GM21576 (cell line): ENCODE measurements at regions not wholly inside any gene's neighbourhood (a gene's known extent, or its start where the extent isn't known, plus 50 kb on each side); places are given as distances from the start of the nearest gene placed in this dataset.
"Not testable (repeated sequence)": the region's sequence is repeated elsewhere in the genome, so short reads cannot be mapped to it uniquely, and the experiment has no call there.

Experiments
- ATAC-seq: cut with Tn5 transposase; IDR thresholded peaks from one replicate; pipeline ENCODE4 v1.9.1; 2021; ENCODE audit warnings: mild to moderate bottlenecking, moderate library complexity; ENCODE audit not compliant: unreplicated experiment

DNA sequence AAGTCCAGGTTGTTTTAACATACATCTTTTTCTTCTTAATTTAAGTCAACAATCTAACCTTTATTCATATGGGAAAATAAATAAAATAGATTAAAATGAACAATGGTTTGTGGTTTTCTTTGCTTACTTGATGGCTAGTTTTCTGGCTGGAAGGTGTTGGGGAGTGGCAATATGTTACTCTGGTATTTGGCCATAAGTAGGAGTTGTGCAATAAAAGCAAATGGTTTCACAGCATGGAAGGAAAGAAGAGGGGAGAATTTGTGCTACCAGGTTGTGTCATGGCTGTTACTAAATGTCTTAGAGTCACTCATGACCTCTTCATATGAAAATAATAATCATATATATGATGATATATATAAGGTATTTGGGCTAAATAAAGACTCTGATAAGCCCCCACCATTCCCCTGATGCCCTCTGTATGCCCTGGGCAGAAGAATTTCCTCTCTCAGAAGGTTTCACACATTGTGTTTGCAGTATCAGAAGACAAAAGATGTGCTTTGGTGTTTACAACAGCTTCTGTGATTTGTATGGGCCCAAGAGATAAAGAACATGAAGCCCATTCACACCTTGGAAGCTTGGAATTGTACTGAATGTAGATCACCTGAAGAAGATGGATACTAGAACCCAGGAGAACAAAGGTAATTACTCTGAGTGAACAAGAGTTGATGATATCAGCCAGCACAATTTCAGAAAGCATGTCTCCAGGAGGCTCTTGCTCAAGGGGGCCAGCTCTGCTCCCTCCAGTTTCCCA lies 160.9 kb downstream of the ALG10B start:
- ATAC-seq: no peak

DNA sequence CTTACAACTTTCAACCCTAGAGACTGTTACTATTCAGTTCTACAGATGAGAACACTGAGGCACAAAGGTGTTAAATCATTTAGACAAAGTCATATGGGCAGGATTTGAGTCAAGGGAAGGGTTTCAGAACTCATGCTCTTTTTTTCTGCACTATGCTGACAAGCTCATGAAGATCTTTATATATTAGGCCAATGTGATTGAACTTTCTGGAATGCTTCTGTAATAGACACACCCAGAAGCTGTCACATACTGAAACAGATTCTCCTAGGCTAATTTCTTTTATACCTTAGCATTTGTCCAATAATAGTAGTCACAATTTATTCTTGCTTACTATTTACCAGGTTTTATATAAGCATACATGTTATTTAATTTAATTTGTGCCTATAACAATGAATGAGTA lies 164.0 kb downstream of the ALG10B start:
- no peak for ATAC-seq

GRCh38 chr12:38484821-38485449 lies 168.4 kb downstream of the ALG10B start:
- ATAC-seq: no peak

DNA sequence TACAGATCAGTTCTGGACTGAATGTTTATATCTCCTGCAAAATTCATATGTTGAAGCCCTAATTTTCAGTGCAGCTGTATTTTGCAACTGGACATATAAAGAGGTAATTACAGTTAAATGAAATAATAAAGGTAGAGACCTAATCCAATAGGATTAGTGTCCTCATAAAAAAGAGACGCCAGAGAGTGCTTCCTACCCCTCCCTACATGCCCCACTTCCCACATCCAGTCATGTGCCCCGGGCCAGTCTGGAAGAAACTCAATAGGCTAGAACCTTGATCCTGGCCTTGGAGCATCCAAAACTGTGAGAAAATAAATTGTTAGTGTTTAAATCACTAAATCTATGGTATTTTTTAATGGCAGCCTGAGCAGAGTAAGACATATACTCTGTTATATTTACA lies 172.3 kb downstream of the ALG10B start:
- ATAC-seq: no peak

- no peak for ATAC-seq
These were observed 173.5 kb downstream of the ALG10B start for GRCh38 chr12:38490073-38490472.

GRCh38 chr12:38490941-38491340 lies 174.4 kb downstream of the ALG10B start:
- no peak for ATAC-seq

- ATAC-seq: no peak
These were observed 184.9 kb downstream of the ALG10B start for GRCh38 chr12:38501481-38501880.

GRCh38 chr12:38501991-38502390 lies 185.4 kb downstream of the ALG10B start:
- no peak for ATAC-seq

- ATAC-seq: no peak
These were observed 185.8 kb downstream of the ALG10B start for GRCh38 chr12:38502415-38502814.

DNA sequence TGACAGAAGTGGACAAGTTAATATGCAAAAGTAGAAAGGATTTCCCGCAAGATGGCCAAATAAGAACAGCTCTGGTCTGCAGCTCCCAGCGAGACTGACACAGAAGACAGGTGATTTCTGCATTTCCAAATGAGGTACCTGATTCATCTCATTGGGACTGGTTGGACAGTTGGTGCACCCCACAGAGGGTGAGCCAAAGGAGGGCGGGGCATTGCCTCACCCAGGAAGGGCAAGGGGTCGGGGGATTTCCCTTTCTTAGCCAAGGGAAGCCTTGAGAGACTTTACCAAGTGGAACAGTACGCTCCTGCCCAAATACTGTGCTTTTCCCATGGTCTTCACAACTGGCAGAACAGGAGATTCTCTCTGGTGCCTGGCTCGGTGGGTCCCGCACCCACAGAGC lies 191.3 kb downstream of the ALG10B start:
- no peak for ATAC-seq

DNA sequence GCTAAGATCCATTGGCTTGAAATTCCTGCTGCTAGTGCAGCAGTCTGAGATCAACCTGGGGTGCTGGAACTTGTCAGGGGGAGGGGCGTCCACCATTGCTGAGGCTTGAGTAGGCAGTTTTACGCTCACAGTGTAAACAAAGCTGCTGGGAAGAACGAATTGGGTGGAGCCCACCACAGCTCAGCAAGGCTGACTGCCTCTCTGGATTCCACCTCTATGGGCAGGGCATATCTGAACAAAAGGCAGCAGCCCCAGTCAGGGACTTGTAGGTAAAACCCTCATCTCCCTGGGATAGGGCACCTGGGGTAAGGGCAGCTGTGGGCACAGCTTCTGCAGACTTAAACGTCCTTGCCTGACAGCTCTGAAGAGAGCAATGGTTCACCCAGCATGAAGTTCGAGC lies 191.7 kb downstream of the ALG10B start:
- ATAC-seq: no peak

DNA sequence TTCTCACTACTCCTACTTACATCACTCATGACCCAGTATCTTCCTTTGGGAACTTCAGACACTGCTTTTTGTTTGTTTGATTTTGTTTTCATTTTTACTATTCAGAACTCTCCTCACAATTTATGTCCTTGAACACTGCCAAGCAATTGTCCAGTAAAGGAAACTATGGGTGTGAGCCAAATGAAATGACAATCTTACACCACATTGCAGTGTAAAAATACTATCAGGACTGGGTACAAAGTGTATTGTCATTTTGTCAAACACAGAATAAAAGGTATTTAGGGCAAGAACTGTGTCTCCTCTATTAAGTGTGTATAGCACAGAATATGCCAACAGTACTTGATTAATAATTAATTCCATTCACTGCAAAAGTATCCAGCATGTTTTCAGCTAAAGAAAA lies 199.3 kb downstream of the ALG10B start:
- ATAC-seq: no peak

DNA sequence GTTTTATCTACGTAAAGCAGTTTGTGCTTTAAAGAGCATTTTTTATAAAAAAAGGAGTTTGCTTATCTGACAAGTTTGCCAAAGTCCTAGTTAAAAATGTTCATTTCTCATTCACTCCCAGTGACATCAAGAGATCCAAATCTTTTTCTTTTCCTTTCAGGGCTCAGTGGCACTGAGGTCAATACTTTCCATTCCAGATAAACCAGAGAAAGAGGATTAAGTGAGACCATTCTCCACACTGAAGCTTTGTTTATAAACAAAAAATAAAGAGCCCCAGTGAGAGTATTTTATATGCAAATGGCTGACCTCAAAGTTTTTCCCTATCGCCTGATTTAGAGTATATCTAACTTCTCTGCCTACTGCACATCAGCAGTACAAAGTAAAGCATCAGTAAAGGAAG lies 199.8 kb downstream of the ALG10B start:
- ATAC-seq: no peak

DNA sequence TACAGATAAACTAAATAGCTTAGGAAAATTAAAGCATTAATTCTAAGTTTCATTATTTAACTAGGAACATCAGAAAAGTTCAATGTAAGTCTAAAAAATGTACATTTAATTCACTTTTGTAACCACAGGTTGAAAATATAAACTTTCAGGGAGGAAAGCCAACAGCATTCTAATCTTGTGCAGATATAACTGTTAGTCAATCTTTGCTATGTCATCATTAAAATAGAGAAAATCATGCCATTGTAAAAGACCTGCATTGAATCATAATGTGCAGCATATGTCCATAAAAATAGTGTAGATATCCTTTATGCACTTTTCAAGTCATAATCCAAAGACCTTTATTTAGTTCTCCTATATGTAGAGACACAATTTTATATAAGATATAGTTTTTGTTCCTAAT lies 207.3 kb downstream of the ALG10B start:
- no peak for ATAC-seq

- ATAC-seq: no peak
These were observed 211.1 kb downstream of the ALG10B start for GRCh38 chr12:38527631-38528030.

DNA sequence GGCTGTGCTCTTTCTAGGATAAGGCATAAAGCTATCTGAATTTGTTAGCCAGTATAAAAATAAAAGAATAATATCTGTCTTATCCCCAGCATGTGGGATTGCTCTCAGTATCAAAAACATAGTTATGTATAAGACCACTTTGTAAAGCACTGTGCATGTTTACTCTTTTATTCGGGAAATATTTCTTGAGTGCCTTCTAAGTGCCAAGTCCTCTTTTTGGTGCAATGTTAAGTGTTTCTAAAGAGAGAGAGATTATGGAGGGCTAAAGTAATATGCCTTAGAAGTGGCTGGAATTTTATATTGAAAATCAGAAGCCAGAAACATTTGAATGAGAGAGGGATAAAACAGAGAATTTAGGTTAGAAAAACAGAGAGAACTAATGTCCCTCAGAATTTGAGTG lies 212.0 kb downstream of the ALG10B start:
- ATAC-seq: no peak

DNA sequence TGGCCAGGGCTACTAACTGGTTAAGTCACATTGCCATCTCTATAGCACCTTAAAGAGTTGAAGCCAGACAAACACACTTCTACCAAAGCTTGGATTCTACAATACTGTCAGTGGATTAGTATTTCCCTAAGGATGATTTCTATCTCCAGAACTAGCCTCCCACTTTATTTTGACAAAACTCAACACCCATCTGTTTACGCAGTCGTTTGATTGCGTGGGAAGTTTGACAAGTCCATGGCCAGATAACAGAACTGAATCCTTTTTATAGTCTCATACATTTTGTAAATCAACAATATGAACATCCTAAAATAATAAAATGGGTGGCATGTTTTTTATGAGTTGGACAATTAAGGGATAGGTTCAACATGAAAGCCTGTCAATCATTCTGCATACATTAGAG lies 212.7 kb downstream of the ALG10B start:
- not testable (repeated sequence) for ATAC-seq

GRCh38 chr12:38538319-38538718 lies 221.7 kb downstream of the ALG10B start:
- no peak for ATAC-seq

GRCh38 chr12:38540156-38540555 lies 223.6 kb downstream of the ALG10B start:
- ATAC-seq: no peak

GRCh38 chr12:38541849-38542248 lies 225.3 kb downstream of the ALG10B start:
- no peak for ATAC-seq

DNA sequence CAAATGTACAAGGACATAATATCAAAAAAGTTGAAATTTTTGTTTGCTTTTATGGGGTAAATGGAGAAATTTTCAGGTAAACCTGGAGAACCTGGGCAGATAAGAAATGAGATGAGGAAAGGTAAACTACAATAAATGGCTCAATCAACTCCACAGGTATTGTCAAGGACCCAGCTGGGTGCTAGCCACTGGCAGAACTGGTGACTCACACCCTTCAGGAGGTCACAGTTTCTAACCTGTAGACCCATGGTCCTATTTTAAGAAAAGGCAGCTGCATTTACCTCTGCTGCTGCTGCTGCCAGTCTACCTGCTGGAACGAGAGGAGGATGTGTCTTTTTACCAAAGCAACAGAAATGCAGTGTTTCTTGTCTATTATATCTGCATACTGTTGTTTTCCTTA lies 226.6 kb downstream of the ALG10B start:
- ATAC-seq: no peak

DNA sequence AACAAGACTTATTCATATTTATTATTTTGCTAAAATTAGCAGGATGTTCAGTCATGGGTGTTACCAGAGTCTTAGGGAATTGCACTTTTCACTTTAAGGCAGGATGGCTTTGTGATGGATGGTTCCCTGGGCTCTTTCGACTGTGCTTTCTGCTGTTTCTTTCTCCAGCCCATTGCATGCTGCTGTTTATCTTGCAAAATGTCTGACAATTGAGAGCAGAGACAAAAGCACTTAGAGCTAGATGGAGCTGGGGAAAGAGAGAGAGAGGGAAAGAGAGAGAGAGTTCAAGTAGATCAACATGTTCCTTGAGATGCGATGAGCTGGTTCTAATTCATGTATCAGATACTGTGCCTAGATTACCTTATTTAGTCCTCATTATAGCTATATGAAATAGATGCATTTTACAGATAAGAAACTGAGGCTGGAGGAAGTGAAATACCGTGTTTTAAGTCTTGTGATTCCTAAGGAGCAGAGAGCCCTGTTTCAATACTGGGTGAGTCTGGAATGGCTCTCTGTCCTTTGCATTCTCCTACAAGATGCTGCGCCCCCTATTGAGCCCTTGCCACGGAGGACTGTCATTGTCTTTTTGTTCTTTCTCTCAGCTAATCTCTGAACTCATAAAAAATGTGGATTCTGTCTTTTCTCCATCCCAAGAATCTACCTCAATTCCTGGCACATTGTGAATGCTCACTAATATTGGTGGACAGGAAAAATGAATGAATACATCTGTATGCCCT lies 227.9 kb downstream of the ALG10B start:
- ATAC-seq: no peak
